ENCODE measurements at regions not wholly inside any gene's neighbourhood (a gene's known extent, or its start where the extent isn't known, plus 50 kb on each side); places are given as distances from the start of the nearest gene placed in this dataset.
A peak's percentile ranks its signal among the peaks of the same experiment; 100 is the strongest.

- TF ChIP-seq CTCF (conservative IDR thresholded peaks at IDR 0.05): no peak
- peak overlapping the region; percentile 84 for H3K27ac ChIP-seq
These were observed 187.3 kb upstream of the ATP11B start for GRCh38 chr3:182605882-182606611.

GRCh38 chr3:182606905-182607504, 186.3 kb upstream of the ATP11B start:
- H3K27ac ChIP-seq: peak overlapping the region; percentile 84
- TF ChIP-seq CTCF (conservative IDR thresholded peaks at IDR 0.05): no peak

GRCh38 chr3:182608832-182609231, 184.5 kb upstream of the ATP11B start:
- H3K27ac ChIP-seq: no peak overlapping the region

DNA sequence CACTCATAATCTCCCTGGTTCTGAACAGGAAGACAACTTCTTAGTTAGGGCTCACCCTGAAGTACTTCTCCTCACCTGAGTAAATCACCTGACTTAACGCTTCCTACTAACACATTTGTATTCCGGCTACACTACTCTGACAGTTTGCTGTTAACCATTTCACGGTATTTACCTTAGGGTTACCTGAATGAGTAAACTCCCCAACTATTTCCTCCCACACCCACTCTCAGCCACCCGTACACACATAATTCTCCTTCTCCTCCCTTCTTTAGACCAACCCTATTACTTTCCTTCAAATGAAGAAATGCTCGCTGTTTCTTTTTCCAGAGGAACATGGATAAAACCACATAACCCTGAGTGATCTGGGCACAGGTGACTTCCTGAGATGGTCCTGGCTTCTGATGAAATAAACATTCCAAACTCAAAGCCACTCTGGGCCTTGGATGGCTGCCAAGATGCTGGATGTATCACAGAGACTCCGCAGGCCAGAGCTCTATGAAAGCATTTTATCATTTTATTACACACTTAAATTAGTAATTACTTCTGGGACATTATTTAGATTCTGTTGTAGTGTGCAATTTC, 183.6 kb upstream of the ATP11B start:
- H3K27ac ChIP-seq: peak overlapping the region; percentile 8; the same call in 1 of the 2 replicates

More at GRCh38 chr3:182608832-182609231, 184.5 kb upstream of the ATP11B start:
- TF ChIP-seq CTCF (conservative IDR thresholded peaks at IDR 0.05): no peak

GRCh38 chr3:182612332-182612731, 181.0 kb upstream of the ATP11B start:
- no peak for TF ChIP-seq CTCF (conservative IDR thresholded peaks at IDR 0.05)
- H3K27ac ChIP-seq: peak overlapping the region; percentile 32; the same call in 1 of the 2 replicates

More for the DNA sequence above, 183.6 kb upstream of the ATP11B start:
- TF ChIP-seq CTCF (conservative IDR thresholded peaks at IDR 0.05): no peak

DNA sequence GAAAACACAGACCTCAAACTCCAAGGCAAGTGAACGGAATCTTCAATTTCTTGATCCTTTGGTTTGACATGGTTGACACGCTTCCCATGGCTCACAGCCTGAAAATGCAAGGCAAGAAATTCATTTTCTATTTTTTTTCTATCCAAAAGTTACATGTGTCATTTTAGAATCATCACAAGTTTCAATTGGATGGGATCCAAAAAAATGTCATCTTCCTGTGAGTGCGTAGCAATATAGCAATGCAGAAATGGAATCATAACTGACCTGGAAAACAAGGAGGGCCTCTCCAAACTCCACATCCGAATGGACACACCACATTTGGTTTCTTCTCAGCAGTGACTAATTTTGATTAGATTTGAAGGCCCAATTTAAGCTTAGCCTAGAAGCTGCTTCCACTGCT, 175.8 kb upstream of the ATP11B start:
- H3K27ac ChIP-seq: no peak overlapping the region
- no peak for TF ChIP-seq CTCF (conservative IDR thresholded peaks at IDR 0.05)

GRCh38 chr3:182618085-182618732, 175.1 kb upstream of the ATP11B start:
- peak; percentile 82 for TF ChIP-seq CTCF (conservative IDR thresholded peaks at IDR 0.05)
- no peak overlapping the region for H3K27ac ChIP-seq

Measured in VCaP (cell line).